ENCODE measurements at regions not wholly inside any gene's neighbourhood (a gene's known extent, or its start where the extent isn't known, plus 50 kb on each side); places are given as distances from the start of the nearest gene placed in this dataset.

DNA sequence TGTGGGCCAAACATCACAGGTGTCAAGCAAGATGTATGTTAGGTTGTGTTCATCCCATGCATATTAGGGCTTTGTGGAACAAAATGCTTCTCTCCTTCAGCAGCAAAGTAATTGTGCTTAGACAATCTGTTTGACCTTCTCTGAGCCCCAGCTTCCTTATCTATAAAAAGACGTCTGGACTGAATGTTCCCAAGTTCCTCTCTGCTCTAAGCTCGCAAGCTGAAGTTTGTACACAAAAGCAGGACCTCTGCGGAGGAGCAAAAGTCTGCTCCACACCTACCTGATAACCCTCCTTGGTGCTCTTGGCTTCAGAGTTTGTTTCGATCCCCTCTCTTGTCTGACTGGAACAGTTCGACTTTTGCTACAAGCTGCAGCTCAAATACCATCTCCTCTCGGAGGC, 95.7 kb upstream of the UBL3 start:
- Mint-ChIP-seq H3K9me3 (no peaks in the 10 kb centered on the region), H3K27me3 (peaks cover 8 to 9% of the 10 kb centered on the region in 2 donors), H3K4me3 (no peak overlapping the region), H3K27ac (no peak overlapping the region), H3K36me3 (no peaks in the 10 kb centered on the region), H3K4me1 (ENCODE audit: low read depth in 2 of 2) (no peaks in the 10 kb centered on the region)
- DNase-seq (ENCODE audit: low spot score) (no peak), ATAC-seq (no peak)

DNA sequence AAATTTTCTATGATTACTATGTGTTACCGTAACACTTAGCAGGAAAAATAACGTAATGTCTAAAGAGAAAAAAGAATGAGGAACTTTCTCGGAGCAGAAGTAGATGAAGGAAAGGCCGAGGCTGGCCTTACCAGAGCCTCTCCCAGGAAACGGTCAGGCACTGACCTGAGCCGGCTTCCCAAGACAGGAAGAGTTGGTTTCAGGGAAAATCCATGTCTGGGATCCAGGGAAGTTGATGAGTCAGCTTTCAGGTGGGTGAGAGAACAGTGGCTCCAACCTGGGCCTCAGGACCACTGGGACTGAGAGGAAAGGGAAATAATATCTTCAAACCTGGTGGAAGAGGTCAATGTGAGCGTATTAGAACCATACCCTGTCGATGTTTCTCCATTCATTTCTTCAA, 93.3 kb upstream of the UBL3 start:
- H3K4me1 Mint-ChIP-seq (ENCODE audit: low read depth in 2 of 2) = no peaks in the 10 kb centered on the region
- DNase-seq (ENCODE audit: low spot score) (no peak), ATAC-seq (peak in 1 of 2 donors; percentile 6)
- no peak overlapping the region for H3K27ac Mint-ChIP-seq
- peaks cover 0 to 17% of the 10 kb centered on the region in 2 donors for H3K27me3 Mint-ChIP-seq
- no peaks in the 10 kb centered on the region for H3K9me3 Mint-ChIP-seq
- no peak overlapping the region for H3K4me3 Mint-ChIP-seq
- no peaks in the 10 kb centered on the region for H3K36me3 Mint-ChIP-seq

GRCh38 chr13:29943273-29943672, 92.9 kb upstream of the UBL3 start:
- Mint-ChIP-seq H3K27ac (no peak overlapping the region), H3K4me3 (no peak overlapping the region), H3K4me1 (ENCODE audit: low read depth in 2 of 2) (no peaks in the 10 kb centered on the region), H3K27me3 (peaks cover 0 to 17% of the 10 kb centered on the region in 2 donors), H3K36me3 (no peaks in the 10 kb centered on the region), H3K9me3 (no peaks in the 10 kb centered on the region)
- ATAC-seq (no peak), DNase-seq (ENCODE audit: low spot score) (no peak)

- H3K27ac Mint-ChIP-seq = no peak overlapping the region
- H3K36me3 Mint-ChIP-seq = no peaks in the 10 kb centered on the region
- no peaks in the 10 kb centered on the region for H3K9me3 Mint-ChIP-seq
- H3K4me3 Mint-ChIP-seq = no peak overlapping the region
- H3K4me1 Mint-ChIP-seq (ENCODE audit: low read depth in 2 of 2) = peaks cover 12 to 16% of the 10 kb centered on the region in 2 donors
- no peak for DNase-seq (ENCODE audit: low spot score)
- no peak for ATAC-seq
- peaks cover 0 to 27% of the 10 kb centered on the region in 2 donors for H3K27me3 Mint-ChIP-seq
Observed at GRCh38 chr13:29940715-29941114, 90.3 kb upstream of the UBL3 start.

DNA sequence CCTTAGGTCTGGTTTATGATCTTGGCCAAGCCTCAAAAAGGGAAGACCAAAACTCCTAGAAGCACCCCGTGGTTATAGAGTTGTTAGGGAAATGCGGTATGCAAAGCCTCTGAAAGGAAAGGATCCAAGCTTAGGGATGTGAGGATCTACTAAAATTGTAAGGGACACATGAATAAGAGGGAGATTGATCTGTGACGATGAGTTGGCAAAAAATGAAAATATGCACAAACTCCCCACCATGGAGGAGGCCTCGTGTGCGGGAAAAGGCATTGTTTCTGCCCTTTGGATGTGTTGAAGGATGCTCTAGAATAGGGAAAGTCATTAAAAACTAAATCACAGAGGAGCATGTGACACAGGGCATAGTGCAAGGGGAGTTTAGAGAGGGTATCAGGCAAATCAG, 88.7 kb upstream of the UBL3 start:
- DNase-seq (ENCODE audit: low spot score) = no peak
- H3K36me3 Mint-ChIP-seq = no peaks in the 10 kb centered on the region
- H3K27ac Mint-ChIP-seq = no peak overlapping the region

GRCh38 chr13:29937841-29938240, 87.4 kb upstream of the UBL3 start:
- peaks cover 22 to 23% of the 10 kb centered on the region in 2 donors for H3K4me1 Mint-ChIP-seq (ENCODE audit: low read depth in 2 of 2)
- H3K36me3 Mint-ChIP-seq = no peaks in the 10 kb centered on the region
- no peak for ATAC-seq
- peaks cover 0 to 29% of the 10 kb centered on the region in 2 donors for H3K27me3 Mint-ChIP-seq
- no peak overlapping the region for H3K27ac Mint-ChIP-seq
- no peak overlapping the region for H3K4me3 Mint-ChIP-seq
- DNase-seq (ENCODE audit: low spot score) = no peak
- H3K9me3 Mint-ChIP-seq = no peaks in the 10 kb centered on the region

More for the DNA sequence above, 88.7 kb upstream of the UBL3 start:
- Mint-ChIP-seq H3K9me3 (no peaks in the 10 kb centered on the region), H3K4me3 (no peak overlapping the region), H3K27me3 (peaks cover 0 to 26% of the 10 kb centered on the region in 2 donors), H3K4me1 (ENCODE audit: low read depth in 2 of 2) (peaks cover 22 to 23% of the 10 kb centered on the region in 2 donors)
- ATAC-seq = no peak

DNA sequence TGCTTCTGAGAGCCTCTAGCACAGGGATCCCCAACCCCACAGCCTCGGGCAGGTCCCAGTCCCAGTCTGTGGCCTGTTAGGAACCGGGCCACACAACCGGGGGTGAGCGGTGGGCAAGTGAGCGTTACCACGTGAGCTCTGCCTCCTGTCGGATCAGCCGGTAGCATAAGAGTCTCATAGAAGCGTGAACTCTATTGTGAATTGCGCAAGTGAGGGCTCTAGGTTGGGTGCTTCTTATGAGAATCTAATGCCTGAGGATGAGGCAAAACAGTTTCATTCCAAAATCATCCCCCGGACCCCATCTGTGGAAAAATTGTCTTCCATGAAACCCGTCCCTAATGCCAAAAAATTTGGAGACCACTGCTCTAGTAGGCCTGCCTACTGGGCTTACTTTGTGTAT, 87.0 kb upstream of the UBL3 start:
- Mint-ChIP-seq H3K36me3 (no peaks in the 10 kb centered on the region), H3K27ac (no peak overlapping the region), H3K4me3 (no peak overlapping the region), H3K27me3 (peaks cover 0 to 29% of the 10 kb centered on the region in 2 donors), H3K4me1 (ENCODE audit: low read depth in 2 of 2) (peaks cover 22 to 23% of the 10 kb centered on the region in 2 donors), H3K9me3 (no peaks in the 10 kb centered on the region)
- DNase-seq (ENCODE audit: low spot score) (no peak), ATAC-seq (no peak)

- Mint-ChIP-seq H3K4me1 (ENCODE audit: low read depth in 2 of 2) (peaks cover 22 to 23% of the 10 kb centered on the region in 2 donors), H3K9me3 (no peaks in the 10 kb centered on the region), H3K4me3 (peak overlapping the region; percentile 32)
Observed at GRCh38 chr13:29936956-29937355, 86.5 kb upstream of the UBL3 start.

GRCh38 chr13:29936051-29936813, 85.8 kb upstream of the UBL3 start:
- peaks cover 0 to 29% of the 10 kb centered on the region in 2 donors for H3K27me3 Mint-ChIP-seq
- H3K4me1 Mint-ChIP-seq (ENCODE audit: low read depth in 2 of 2) = peaks cover 22 to 23% of the 10 kb centered on the region in 2 donors
- ATAC-seq (no peak), DNase-seq (ENCODE audit: low spot score) (no peak)
- H3K9me3 Mint-ChIP-seq = no peaks in the 10 kb centered on the region
- H3K27ac Mint-ChIP-seq = peak overlapping the region; percentile 31 to 47
- no peaks in the 10 kb centered on the region for H3K36me3 Mint-ChIP-seq
- H3K4me3 Mint-ChIP-seq = peak overlapping the region; percentile 80

More at GRCh38 chr13:29936956-29937355, 86.5 kb upstream of the UBL3 start:
- H3K36me3 Mint-ChIP-seq = no peaks in the 10 kb centered on the region
- DNase-seq (ENCODE audit: low spot score) (no peak), ATAC-seq (no peak)
- H3K27me3 Mint-ChIP-seq = peaks cover 0 to 29% of the 10 kb centered on the region in 2 donors
- no peak overlapping the region for H3K27ac Mint-ChIP-seq

- no peaks in the 10 kb centered on the region for H3K9me3 Mint-ChIP-seq
- peak overlapping the region; percentile 31 to 47 for H3K27ac Mint-ChIP-seq
- H3K27me3 Mint-ChIP-seq = peaks cover 0 to 24% of the 10 kb centered on the region in 2 donors
- peak; percentile 90 to 97 for ATAC-seq
- H3K4me3 Mint-ChIP-seq = peak overlapping the region; percentile 80
- peak; percentile 67 for DNase-seq (ENCODE audit: low spot score)
- H3K36me3 Mint-ChIP-seq = no peaks in the 10 kb centered on the region
- peaks cover 22 to 23% of the 10 kb centered on the region in 2 donors for H3K4me1 Mint-ChIP-seq (ENCODE audit: low read depth in 2 of 2)
Observed at GRCh38 chr13:29935309-29935981, 85.0 kb upstream of the UBL3 start.

- DNase-seq (ENCODE audit: low spot score) (no peak), ATAC-seq (no peak)
- Mint-ChIP-seq H3K9me3 (no peaks in the 10 kb centered on the region), H3K4me1 (ENCODE audit: low read depth in 2 of 2) (peaks cover 22 to 23% of the 10 kb centered on the region in 2 donors), H3K27me3 (peaks cover 0 to 20% of the 10 kb centered on the region in 2 donors), H3K36me3 (no peaks in the 10 kb centered on the region), H3K4me3 (peak overlapping the region; percentile 80), H3K27ac (no peak overlapping the region)
Observed at GRCh38 chr13:29934531-29935308, 84.3 kb upstream of the UBL3 start.

GRCh38 chr13:29933401-29933800, 83.0 kb upstream of the UBL3 start:
- DNase-seq (ENCODE audit: low spot score) = no peak
- H3K4me3 Mint-ChIP-seq = no peak overlapping the region
- H3K9me3 Mint-ChIP-seq = no peaks in the 10 kb centered on the region
- H3K4me1 Mint-ChIP-seq (ENCODE audit: low read depth in 2 of 2) = peaks cover 22 to 23% of the 10 kb centered on the region in 2 donors
- H3K27me3 Mint-ChIP-seq = peaks cover 0 to 22% of the 10 kb centered on the region in 2 donors
- no peak overlapping the region for H3K27ac Mint-ChIP-seq
- H3K36me3 Mint-ChIP-seq = no peaks in the 10 kb centered on the region
- ATAC-seq = no peak

DNA sequence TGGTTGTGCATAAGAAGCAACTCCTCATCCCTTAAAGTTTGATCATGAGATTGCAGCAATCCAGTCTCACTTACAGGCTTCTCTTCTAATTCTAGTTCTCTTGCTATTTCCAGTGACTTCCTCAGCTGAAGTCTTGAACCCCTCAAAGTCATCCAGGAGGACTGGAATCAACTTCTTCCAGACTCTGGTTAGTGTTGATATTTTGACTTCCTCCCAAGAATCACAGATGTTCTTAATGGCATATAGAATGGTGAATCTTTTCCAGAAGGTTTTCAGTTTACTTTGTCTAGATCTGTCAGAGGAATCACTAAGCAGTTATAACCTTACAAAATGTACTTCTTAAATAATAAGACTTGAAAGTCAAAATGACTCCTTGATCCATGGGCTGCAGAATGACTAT, 81.3 kb upstream of the UBL3 start:
- Mint-ChIP-seq H3K27ac (no peak overlapping the region), H3K4me1 (ENCODE audit: low read depth in 2 of 2) (peaks cover 17% of the 10 kb centered on the region in 2 donors), H3K9me3 (no peaks in the 10 kb centered on the region), H3K4me3 (no peak overlapping the region), H3K27me3 (peaks cover 0 to 18% of the 10 kb centered on the region in 2 donors), H3K36me3 (no peaks in the 10 kb centered on the region)
- DNase-seq (ENCODE audit: low spot score) (no peak), ATAC-seq (no peak)

Data from natural killer cell treated with Interleukin-12 subunit alpha and Interleukin-12 subunit beta and Interleukin-15 and Interleukin-18, amount 100 ng/mL, for 72 hours (primary cell).